Esophagus muscularis mucosa (tissue), 3 donors: ENCODE measurements at regions not wholly inside any gene's neighbourhood (a gene's known extent, or its start where the extent isn't known, plus 50 kb on each side); places are given as distances from the start of the nearest gene placed in this dataset.

ENCODE experiments used
- CTCF ChIP-seq, 3 experiments: fragments of 200-600 bp in 2 of 3; fragments of 450-650 bp in 1 of 3; sonication (generic) in 2 of 3; IDR thresholded peaks; one replicate each; pipeline ENCODE4 v1.5.1; 2017 to 2019; ENCODE audit warnings: antibody characterized with exemption in 3 of 3, mild to moderate bottlenecking in 2 of 3, moderate library complexity in 1 of 3
- POLR2AphosphoS5 ChIP-seq, 2 donors: sonication (generic); formaldehyde crosslinking; IDR thresholded peaks; one replicate each; pipeline ENCODE4 v1.6.1; 2017; ENCODE audit warnings: antibody characterized with exemption in 2 of 2

DNA sequence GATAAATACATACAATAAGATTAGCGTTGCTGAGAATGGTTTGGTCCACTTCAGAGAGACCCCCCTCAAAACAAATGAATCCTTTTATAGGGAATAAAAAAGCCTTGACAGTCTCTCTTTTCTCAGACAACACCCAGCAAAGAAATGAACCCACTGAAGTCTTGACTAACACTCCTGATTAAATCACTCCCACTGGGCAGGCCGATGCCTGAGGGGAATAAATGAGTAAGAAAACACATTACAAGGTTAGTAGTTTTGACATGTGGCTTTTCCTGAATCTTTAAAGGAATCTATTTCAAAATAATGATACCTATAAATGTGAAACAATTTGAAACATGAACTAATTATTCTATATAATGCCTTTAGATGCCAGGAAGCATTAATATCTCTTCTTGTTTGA is 146.9 kb upstream of the POGK start:
- TF ChIP-seq CTCF (IDR thresholded peaks at IDR 0.05) (no peak), POLR2AphosphoS5 (IDR thresholded peaks at IDR 0.05) (no peak)
